GM18867 (cell line): ENCODE measurements at regions not wholly inside any gene's neighbourhood (a gene's known extent, or its start where the extent isn't known, plus 50 kb on each side); places are given as distances from the start of the nearest gene placed in this dataset.
"Not testable (repeated sequence)": the region's sequence is repeated elsewhere in the genome, so short reads cannot be mapped to it uniquely, and the experiment has no call there.

Experiments
- ATAC-seq: cut with Tn5 transposase; IDR thresholded peaks from one replicate; pipeline ENCODE4 v1.9.1; 2021; ENCODE audit warnings: mild to moderate bottlenecking, moderate library complexity; ENCODE audit not compliant: unreplicated experiment

GRCh38 chr4:114417214-114417613 lies 181.4 kb upstream of the UGT8 start:
- ATAC-seq = no peak

GRCh38 chr4:114420069-114420468 lies 178.5 kb upstream of the UGT8 start:
- no peak for ATAC-seq

- ATAC-seq = peak; percentile 100
Observed at GRCh38 chr4:114423582-114423981, 175.0 kb upstream of the UGT8 start.

GRCh38 chr4:114435116-114435515 lies 163.5 kb upstream of the UGT8 start:
- no peak for ATAC-seq

- no peak for ATAC-seq
Observed at GRCh38 chr4:114442856-114443255, 155.8 kb upstream of the UGT8 start.

- no peak for ATAC-seq
Observed at GRCh38 chr4:114444211-114444610, 154.4 kb upstream of the UGT8 start.

- not testable (repeated sequence) for ATAC-seq
Observed at GRCh38 chr4:114447963-114448516, 150.6 kb upstream of the UGT8 start.

GRCh38 chr4:114458728-114459127 lies 139.9 kb upstream of the UGT8 start:
- no peak for ATAC-seq

GRCh38 chr4:114464726-114465272 lies 133.8 kb upstream of the UGT8 start:
- ATAC-seq = no peak

GRCh38 chr4:114465766-114466165 lies 132.8 kb upstream of the UGT8 start:
- ATAC-seq = no peak

GRCh38 chr4:114466299-114466698 lies 132.3 kb upstream of the UGT8 start:
- ATAC-seq = no peak

- ATAC-seq = no peak
Observed at GRCh38 chr4:114472269-114473032, 126.2 kb upstream of the UGT8 start.

GRCh38 chr4:114474188-114474800 lies 124.3 kb upstream of the UGT8 start:
- ATAC-seq = no peak

GRCh38 chr4:114476310-114476709 lies 122.3 kb upstream of the UGT8 start:
- ATAC-seq = no peak

- ATAC-seq = no peak
Observed at GRCh38 chr4:114479595-114479994, 119.0 kb upstream of the UGT8 start.

- no peak for ATAC-seq
Observed at GRCh38 chr4:114481856-114482255, 116.8 kb upstream of the UGT8 start.

GRCh38 chr4:114487101-114487500 lies 111.5 kb upstream of the UGT8 start:
- ATAC-seq = no peak

- no peak for ATAC-seq
Observed at GRCh38 chr4:114488301-114488982, 110.2 kb upstream of the UGT8 start.

- ATAC-seq = no peak
Observed at GRCh38 chr4:114494246-114494803, 104.3 kb upstream of the UGT8 start.

- no peak for ATAC-seq
Observed at GRCh38 chr4:114495471-114495928, 103.1 kb upstream of the UGT8 start.

- ATAC-seq = no peak
Observed at GRCh38 chr4:114497116-114497515, 101.5 kb upstream of the UGT8 start.
